ENCODE measurements at regions not wholly inside any gene's neighbourhood (a gene's known extent, or its start where the extent isn't known, plus 50 kb on each side); places are given as distances from the start of the nearest gene placed in this dataset.

GRCh38 chr18:55123361-55123760, 164.1 kb upstream of the CCDC68 start:
- TF ChIP-seq CTCF (IDR thresholded peaks at IDR 0.05), result no peak
- intact Hi-C loops (cut with DNase I), result no loop called here
- ATAC-seq (no peak), DNase-seq (no peak)
- peaks cover 0 to 16% (median 5%) of the 10 kb centered on the region in 11 donors for H3K9me3 ChIP-seq
- H3K4me3 ChIP-seq, result no peak overlapping the region
- H3K36me3 ChIP-seq, result no peaks in the 10 kb centered on the region
- H3K4me1 ChIP-seq, result peaks cover 0 to 15% (median 0%) of the 10 kb centered on the region in 9 donors
- H3K27ac ChIP-seq, result no peak overlapping the region
- no peaks in the 10 kb centered on the region for H3K27me3 ChIP-seq

GRCh38 chr18:55121397-55122170, 162.3 kb upstream of the CCDC68 start:
- DNase-seq, result no peak
- intact Hi-C loops (cut with DNase I), result no loop called here
- Histone ChIP-seq H3K36me3 (no peaks in the 10 kb centered on the region), H3K27me3 (no peaks in the 10 kb centered on the region), H3K9me3 (peaks cover 0 to 16% (median 5%) of the 10 kb centered on the region in 11 donors), H3K4me1 (peaks cover 0 to 31% (median 6%) of the 10 kb centered on the region in 9 donors), H3K4me3 (no peak overlapping the region), H3K27ac (no peak overlapping the region)
- WGBS, 2 donors, result 91 to 95% methylated on average over 10 of the region's 10 CpGs
- TF ChIP-seq CTCF (IDR thresholded peaks at IDR 0.05), result no peak
- no peak for ATAC-seq

- Histone ChIP-seq H3K27me3 (no peaks in the 10 kb centered on the region), H3K27ac (peak overlapping the region in 1 of 10 donors; percentile 73), H3K36me3 (no peaks in the 10 kb centered on the region), H3K9me3 (peaks cover 0 to 16% (median 5%) of the 10 kb centered on the region in 11 donors), H3K4me1 (peaks cover 0 to 33% (median 6%) of the 10 kb centered on the region in 9 donors), H3K4me3 (no peak overlapping the region)
- DNase-seq, result no peak
- intact Hi-C loops (cut with DNase I), result no loop called here
- no peak for TF ChIP-seq CTCF (IDR thresholded peaks at IDR 0.05)
- no peak for ATAC-seq
Measured at GRCh38 chr18:55120896-55121295, 161.6 kb upstream of the CCDC68 start.

- intact Hi-C loops (cut with DNase I), result loop anchor here in 5 of 10 donors (2.0 to 10.0 kb wide), 6 partner anchors 45 to 405 kb away; no protein-coding TSS in a partner anchor
- H3K36me3 ChIP-seq, result no peaks in the 10 kb centered on the region
- peak in 6 of 8 donors; percentile 22 to 78 (median 59) for ATAC-seq
Measured at GRCh38 chr18:55119434-55119833, 160.2 kb upstream of the CCDC68 start.

More at GRCh38 chr18:55119434-55119833, 160.2 kb upstream of the CCDC68 start:
- peak overlapping the region in 7 of 10 donors; percentile 9 to 73 (median 48) for H3K27ac ChIP-seq
- no peaks in the 10 kb centered on the region for H3K27me3 ChIP-seq
- peaks cover 0 to 44% (median 6%) of the 10 kb centered on the region in 9 donors for H3K4me1 ChIP-seq
- peak in 1 of 2 donors; percentile 19 for DNase-seq
- TF ChIP-seq CTCF (IDR thresholded peaks at IDR 0.05), result no peak
- 59 to 62% methylated on average over 6 of the region's 6 CpGs for WGBS, 2 donors
- peaks cover 0 to 16% (median 5%) of the 10 kb centered on the region in 11 donors for H3K9me3 ChIP-seq
- H3K4me3 ChIP-seq, result no peak overlapping the region
